Neuronal stem cell (in vitro differentiated cells): ENCODE measurements at regions not wholly inside any gene's neighbourhood (a gene's known extent, or its start where the extent isn't known, plus 50 kb on each side); places are given as distances from the start of the nearest gene placed in this dataset.
A peak's percentile ranks its signal among the peaks of the same experiment; 100 is the strongest.

ENCODE experiments used
- DNase-seq: peaks from one replicate; pipeline ENCODE4 v3.0.0-alpha.2; 2013; ENCODE audit warnings: low spot score
- H2AFZ ChIP-seq: one replicate; pipeline ENCODE4 v1.6.1; 2013; ENCODE audit warnings: mild to moderate bottlenecking, low read length, inconsistent platforms
- H2AK5ac ChIP-seq: 2 replicates; pipeline ENCODE4 v1.6.1; 2013; ENCODE audit warnings: low read depth, mild to moderate bottlenecking, inconsistent platforms, low read length, moderate library complexity, mixed read lengths
- H2BK120ac ChIP-seq: 2 replicates; pipeline ENCODE4 v1.6.1; 2013; ENCODE audit warnings: low read depth, mild to moderate bottlenecking, inconsistent platforms, low read length, moderate library complexity, mixed read lengths
- H2BK12ac ChIP-seq: one replicate; pipeline ENCODE4 v1.6.1; 2013; ENCODE audit warnings: low read length, inconsistent platforms
- H2BK15ac ChIP-seq: 2 replicates; pipeline ENCODE4 v1.6.1; 2013; ENCODE audit warnings: mild to moderate bottlenecking, low read length, inconsistent platforms, mixed read lengths
- H2BK5ac ChIP-seq: one replicate; pipeline ENCODE4 v1.6.1; 2013; ENCODE audit warnings: inconsistent platforms, mild to moderate bottlenecking, low read length, moderate library complexity
- H3K14ac ChIP-seq: one replicate; pipeline ENCODE4 v1.6.1; 2013; ENCODE audit warnings: low read length, inconsistent platforms
- H3K18ac ChIP-seq: 2 replicates; pipeline ENCODE4 v1.6.1; 2013; ENCODE audit warnings: low read length, inconsistent platforms
- H3K23ac ChIP-seq: 2 replicates; pipeline ENCODE4 v1.6.1; 2013; ENCODE audit warnings: low read depth, mild to moderate bottlenecking, mixed read lengths, low read length, inconsistent platforms; ENCODE audit not compliant: poor library complexity
- H3K27ac ChIP-seq: replicated peaks from 3 replicates; pipeline ENCODE4 v1.5.1; 2013; ENCODE audit warnings: low read length, inconsistent platforms
- H3K27me3 ChIP-seq, 3 experiments: 2 replicates each; pipeline ENCODE4 v1.6.1; 2013; ENCODE audit warnings: low read length in 3 of 3, mild to moderate bottlenecking in 2 of 3, inconsistent platforms in 1 of 3, low read depth in 1 of 3, mixed read lengths in 1 of 3, moderate library complexity in 1 of 3; ENCODE audit not compliant: control insufficient read depth in 3 of 3, insufficient read depth in 3 of 3
- H3K36me3 ChIP-seq, 2 donors: replicated peaks in 1 of 2; 2 replicates each; pipeline ENCODE4 v1.6.1; 2013; ENCODE audit warnings: low read length in 2 of 2; ENCODE audit not compliant: control insufficient read depth in 2 of 2, insufficient read depth in 2 of 2
- H3K4ac ChIP-seq: 2 replicates; pipeline ENCODE4 v1.6.1; 2013; ENCODE audit warnings: inconsistent platforms, mild to moderate bottlenecking, low read length, moderate library complexity
- H3K4me1 ChIP-seq, 2 donors: 1 replicate in 1 of 2; 2 replicates in 1 of 2; pipeline ENCODE4 v1.6.1; 2013; ENCODE audit warnings: low read length in 2 of 2, low read depth in 1 of 2; ENCODE audit not compliant: control insufficient read depth in 2 of 2, insufficient read depth in 1 of 2
- H3K4me2 ChIP-seq: one replicate; pipeline ENCODE4 v1.6.1; 2013; ENCODE audit warnings: mild to moderate bottlenecking, low read length, inconsistent platforms; ENCODE audit not compliant: insufficient read depth, poor library complexity, severe bottlenecking
- H3K4me3 ChIP-seq, 2 donors: 2 replicates each; pipeline ENCODE4 v1.5.1; 2013; ENCODE audit warnings: low read length in 2 of 2, mild to moderate bottlenecking in 2 of 2, inconsistent platforms in 1 of 2, moderate library complexity in 1 of 2
- H3K79me1 ChIP-seq: one replicate; pipeline ENCODE4 v1.6.1; 2013; ENCODE audit warnings: low read depth, mild to moderate bottlenecking, inconsistent platforms, low read length, moderate library complexity
- H3K9ac ChIP-seq: one replicate; pipeline ENCODE4 v1.6.1; 2013; ENCODE audit warnings: mild to moderate bottlenecking, low read depth, low read length, inconsistent platforms; ENCODE audit not compliant: poor library complexity
- H3K9me3 ChIP-seq, 2 donors: replicated peaks in 1 of 2; 2 replicates each; pipeline versions ENCODE3 to v1.6.1; 2013; ENCODE audit warnings: low read length in 2 of 2, mild to moderate bottlenecking in 2 of 2, inconsistent platforms in 1 of 2, low read depth in 1 of 2, mixed read lengths in 1 of 2, moderate library complexity in 1 of 2; ENCODE audit not compliant: control insufficient read depth in 2 of 2, insufficient read depth in 1 of 2
- H4K8ac ChIP-seq: one replicate; pipeline ENCODE4 v1.6.1; 2013; ENCODE audit warnings: low read depth, mild to moderate bottlenecking, inconsistent platforms, low read length, moderate library complexity
- H4K91ac ChIP-seq: one replicate; pipeline ENCODE4 v1.6.1; 2013; ENCODE audit warnings: low read length, low read depth, mild to moderate bottlenecking, inconsistent platforms; ENCODE audit not compliant: poor library complexity
- WGBS, 2 donors: extraction: QIAGEN DNeasy Blood & Tissue Kit; methylation state at CpG; one replicate each; pipeline ENCODE4 v1.1.7; 2013; ENCODE audit warnings: missing lambda C conversion rate in 2 of 2, mixed read lengths in 1 of 2; ENCODE audit not compliant: insufficient read length in 2 of 2, insufficient replicate concordance in 1 of 2; ENCODE audit errors: extremely low coverage in 2 of 2; 5-methylcytosine and 5-hydroxymethylcytosine counted together

GRCh38 chr20:19070681-19071445, 141.6 kb upstream of the SLC24A3 start:
- Histone ChIP-seq H4K91ac (no peak overlapping the region), H2BK12ac (no peak overlapping the region), H4K8ac (no peak overlapping the region), H3K23ac (no peak overlapping the region), H3K9me3 (peaks cover 0 to 4% of the 10 kb centered on the region in 2 donors), H2AFZ (no peak overlapping the region), H3K4ac (no peak overlapping the region), H3K9ac (no peak overlapping the region), H3K27me3 (no peaks in the 10 kb centered on the region), H3K4me3 (no peak overlapping the region), H2BK120ac (no peak overlapping the region), H2BK5ac (no peak overlapping the region), H2BK15ac (no peak overlapping the region), H2AK5ac (no peak overlapping the region), H3K14ac (no peak overlapping the region), H3K18ac (no peak overlapping the region), H3K4me1 (peaks cover 0 to 2% of the 10 kb centered on the region in 2 donors), H3K79me1 (no peaks in the 10 kb centered on the region), H3K4me2 (no peak overlapping the region), H3K36me3 (no peaks in the 10 kb centered on the region), H3K27ac (no peak overlapping the region)
- no peak for DNase-seq
- WGBS, 2 donors, result no CpG with 5 or more reads among the region's 3 CpGs

- peaks cover 0 to 2% of the 10 kb centered on the region in 2 donors for H3K4me1 ChIP-seq
- H2BK5ac ChIP-seq, result no peak overlapping the region
- no peak overlapping the region for H3K4me3 ChIP-seq
- no CpG with 5 or more reads among the region's 3 CpGs for WGBS, 2 donors
- H3K14ac ChIP-seq, result no peak overlapping the region
- no peak overlapping the region for H2AFZ ChIP-seq
- peaks cover 0 to 2% of the 10 kb centered on the region in 2 donors for H3K9me3 ChIP-seq
- H3K79me1 ChIP-seq, result no peaks in the 10 kb centered on the region
- H3K27ac ChIP-seq, result no peak overlapping the region
- H3K18ac ChIP-seq, result no peak overlapping the region
- H2BK12ac ChIP-seq, result no peak overlapping the region
- H3K4ac ChIP-seq, result no peak overlapping the region
- no peak overlapping the region for H3K4me2 ChIP-seq
- no peak overlapping the region for H4K91ac ChIP-seq
- no peaks in the 10 kb centered on the region for H3K27me3 ChIP-seq
- no peaks in the 10 kb centered on the region for H3K36me3 ChIP-seq
- H2BK120ac ChIP-seq, result no peak overlapping the region
- H2AK5ac ChIP-seq, result no peak overlapping the region
- no peak overlapping the region for H4K8ac ChIP-seq
- no peak overlapping the region for H3K9ac ChIP-seq
- DNase-seq, result no peak
- no peak overlapping the region for H2BK15ac ChIP-seq
- H3K23ac ChIP-seq, result no peak overlapping the region
These were observed 141.1 kb upstream of the SLC24A3 start for GRCh38 chr20:19071446-19071725.

GRCh38 chr20:19071902-19072498, 140.4 kb upstream of the SLC24A3 start:
- H2AFZ ChIP-seq, result no peak overlapping the region
- no peak overlapping the region for H3K14ac ChIP-seq
- no peak overlapping the region for H2BK5ac ChIP-seq
- no peaks in the 10 kb centered on the region for H3K79me1 ChIP-seq
- no peaks in the 10 kb centered on the region for H3K36me3 ChIP-seq
- no CpG with 5 or more reads among the region's 2 CpGs for WGBS, 2 donors
- H3K23ac ChIP-seq, result no peak overlapping the region
- H3K9me3 ChIP-seq, result no peaks in the 10 kb centered on the region
- no peak overlapping the region for H4K91ac ChIP-seq
- H3K9ac ChIP-seq, result no peak overlapping the region
- no peak overlapping the region for H3K18ac ChIP-seq
- H3K4me3 ChIP-seq, result no peak overlapping the region
- no peak overlapping the region for H3K4ac ChIP-seq
- no peak overlapping the region for H2BK12ac ChIP-seq
- no peak overlapping the region for H2BK15ac ChIP-seq
- no peak overlapping the region for H3K4me2 ChIP-seq
- no peak overlapping the region for H2BK120ac ChIP-seq
- DNase-seq, result no peak
- H4K8ac ChIP-seq, result no peak overlapping the region
- H3K4me1 ChIP-seq, result peaks cover 0 to 2% of the 10 kb centered on the region in 2 donors
- H3K27me3 ChIP-seq, result no peaks in the 10 kb centered on the region
- H3K27ac ChIP-seq, result no peak overlapping the region
- H2AK5ac ChIP-seq, result no peak overlapping the region

- no peak overlapping the region for H3K14ac ChIP-seq
- no peak overlapping the region for H2BK5ac ChIP-seq
- H2BK15ac ChIP-seq, result no peak overlapping the region
- peaks cover 0 to 2% of the 10 kb centered on the region in 2 donors for H3K4me1 ChIP-seq
- DNase-seq, result no peak
- H2BK120ac ChIP-seq, result no peak overlapping the region
- no peak overlapping the region for H3K4me3 ChIP-seq
- H3K9me3 ChIP-seq, result no peaks in the 10 kb centered on the region
- no peak overlapping the region for H2AK5ac ChIP-seq
- H2BK12ac ChIP-seq, result no peak overlapping the region
- WGBS, 2 donors, result no CpG with 5 or more reads among the region's 5 CpGs
- H3K4me2 ChIP-seq, result no peak overlapping the region
- no peak overlapping the region for H2AFZ ChIP-seq
- no peak overlapping the region for H3K9ac ChIP-seq
- peak overlapping the region; percentile 9 for H3K18ac ChIP-seq
- H3K4ac ChIP-seq, result no peak overlapping the region
- no peak overlapping the region for H3K23ac ChIP-seq
- no peak overlapping the region for H4K91ac ChIP-seq
- no peaks in the 10 kb centered on the region for H3K36me3 ChIP-seq
- H4K8ac ChIP-seq, result no peak overlapping the region
- H3K27me3 ChIP-seq, result no peaks in the 10 kb centered on the region
- H3K27ac ChIP-seq, result no peak overlapping the region
- H3K79me1 ChIP-seq, result no peaks in the 10 kb centered on the region
These were observed 139.5 kb upstream of the SLC24A3 start for GRCh38 chr20:19072988-19073387.
